WERI-Rb-1 (cell line): ENCODE measurements at regions not wholly inside any gene's neighbourhood (a gene's known extent, or its start where the extent isn't known, plus 50 kb on each side); places are given as distances from the start of the nearest gene placed in this dataset.

ENCODE experiments used
- DNase-seq: peaks from one replicate; pipeline ENCODE4 v3.0.0-alpha.2; 2020
- H3K27ac ChIP-seq: fragments of 250-450 bp; sonication (Bioruptor Pico); 2 replicates; pipeline ENCODE4 v1.5.1; 2020; ENCODE audit warnings: mild to moderate bottlenecking, moderate library complexity
- H3K27me3 ChIP-seq: fragments of 250-450 bp; sonication (Bioruptor Pico); 2 replicates; pipeline ENCODE4 v1.5.1; 2021; ENCODE audit warnings: mild to moderate bottlenecking, low read depth, moderate library complexity; ENCODE audit not compliant: insufficient read depth, severe bottlenecking
- H3K36me3 ChIP-seq: fragments of 250-450 bp; sonication (Bioruptor Pico); 2 replicates; pipeline ENCODE4 v1.5.1; 2020; ENCODE audit warnings: mild to moderate bottlenecking, moderate library complexity
- H3K4me3 ChIP-seq: 2 replicates; pipeline ENCODE4 v1.5.1; 2011; ENCODE audit warnings: low read depth, mild to moderate bottlenecking, control low read depth, low read length
- H3K9me3 ChIP-seq: fragments of 250-450 bp; sonication (Bioruptor Pico); 2 replicates; pipeline ENCODE4 v1.5.1; 2021; ENCODE audit warnings: mild to moderate bottlenecking, moderate library complexity; ENCODE audit not compliant: severe bottlenecking
- TF ChIP-seq, protein P1 (sequence below): IDR thresholded peaks from 2 replicates; pipeline ENCODE4 v1.5.1; 2011; ENCODE audit warnings: low read depth, mild to moderate bottlenecking, control low read depth, inconsistent platforms, low read length

DNA sequence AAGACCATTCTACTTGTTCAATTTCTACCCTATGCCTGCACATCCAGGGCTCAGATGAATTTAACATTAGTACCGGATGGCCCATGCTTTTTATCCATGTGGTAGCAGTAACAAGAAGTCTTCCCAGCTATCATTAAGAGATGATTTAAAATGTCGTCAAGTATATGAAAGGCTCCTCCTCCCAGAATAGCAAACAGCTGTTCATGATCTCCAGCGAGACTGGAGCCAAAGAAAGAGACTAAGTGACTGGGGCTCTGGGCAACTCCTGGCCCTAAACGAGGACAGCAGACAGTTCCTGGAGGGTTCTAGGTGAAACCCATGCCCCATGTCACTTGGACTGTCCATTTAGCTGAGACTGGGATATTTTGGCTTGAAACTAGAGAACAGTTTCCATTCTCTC lies 160.8 kb downstream of the CDC5L start:
- Histone ChIP-seq H3K9me3 (peaks cover 6% of the 10 kb centered on the region), H3K36me3 (no peaks in the 10 kb centered on the region), H3K27me3 (no peaks in the 10 kb centered on the region), H3K27ac (no peak overlapping the region), H3K4me3 (no peak overlapping the region)
- TF ChIP-seq, protein P1, sequence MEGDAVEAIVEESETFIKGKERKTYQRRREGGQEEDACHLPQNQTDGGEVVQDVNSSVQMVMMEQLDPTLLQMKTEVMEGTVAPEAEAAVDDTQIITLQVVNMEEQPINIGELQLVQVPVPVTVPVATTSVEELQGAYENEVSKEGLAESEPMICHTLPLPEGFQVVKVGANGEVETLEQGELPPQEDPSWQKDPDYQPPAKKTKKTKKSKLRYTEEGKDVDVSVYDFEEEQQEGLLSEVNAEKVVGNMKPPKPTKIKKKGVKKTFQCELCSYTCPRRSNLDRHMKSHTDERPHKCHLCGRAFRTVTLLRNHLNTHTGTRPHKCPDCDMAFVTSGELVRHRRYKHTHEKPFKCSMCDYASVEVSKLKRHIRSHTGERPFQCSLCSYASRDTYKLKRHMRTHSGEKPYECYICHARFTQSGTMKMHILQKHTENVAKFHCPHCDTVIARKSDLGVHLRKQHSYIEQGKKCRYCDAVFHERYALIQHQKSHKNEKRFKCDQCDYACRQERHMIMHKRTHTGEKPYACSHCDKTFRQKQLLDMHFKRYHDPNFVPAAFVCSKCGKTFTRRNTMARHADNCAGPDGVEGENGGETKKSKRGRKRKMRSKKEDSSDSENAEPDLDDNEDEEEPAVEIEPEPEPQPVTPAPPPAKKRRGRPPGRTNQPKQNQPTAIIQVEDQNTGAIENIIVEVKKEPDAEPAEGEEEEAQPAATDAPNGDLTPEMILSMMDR: no peak
- no peak for DNase-seq

DNA sequence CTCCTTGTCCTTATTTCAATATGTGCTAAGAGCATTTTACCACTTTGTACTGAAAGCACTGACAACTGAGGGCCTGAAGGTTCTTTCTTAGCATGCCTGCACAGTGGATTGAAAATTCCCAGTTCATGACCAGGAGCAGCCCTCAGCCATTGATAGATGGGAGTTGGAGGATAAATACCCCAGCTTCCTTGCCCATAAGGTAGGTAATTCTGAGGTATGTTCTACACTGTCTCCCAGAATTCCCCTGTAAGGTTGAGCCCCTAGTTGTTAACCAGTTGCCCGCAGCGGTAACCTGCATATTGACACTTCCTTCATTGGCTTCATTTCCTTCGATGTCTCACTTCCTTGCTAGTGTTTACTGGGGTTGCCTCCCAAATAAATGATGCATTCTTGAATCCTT lies 162.0 kb downstream of the CDC5L start:
- Histone ChIP-seq H3K36me3 (no peaks in the 10 kb centered on the region), H3K9me3 (peaks cover 6% of the 10 kb centered on the region), H3K27me3 (no peaks in the 10 kb centered on the region), H3K27ac (no peak overlapping the region), H3K4me3 (no peak overlapping the region)
- TF ChIP-seq, protein P1: no peak
- no peak for DNase-seq

DNA sequence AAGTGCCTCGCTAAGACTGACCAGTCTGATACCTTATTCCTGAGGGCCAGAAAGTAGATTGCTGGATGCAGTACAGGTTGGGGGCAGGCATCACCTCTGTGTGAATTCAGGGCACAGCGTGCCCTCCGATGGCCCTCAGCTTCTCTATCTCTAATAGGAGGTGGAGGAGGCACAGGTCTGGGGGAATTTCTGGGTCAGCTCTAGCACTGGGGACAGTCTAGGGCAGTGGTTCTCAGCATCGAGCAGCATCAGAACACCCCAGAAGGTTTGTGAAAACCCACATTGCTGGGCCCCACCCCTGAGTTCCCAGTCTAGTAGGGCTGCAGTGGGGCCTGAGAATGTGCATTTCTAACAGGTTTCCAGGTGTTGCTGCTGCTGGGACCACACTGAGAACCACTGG lies 166.7 kb downstream of the CDC5L start:
- Histone ChIP-seq H3K9me3 (peaks cover 6% of the 10 kb centered on the region), H3K36me3 (no peaks in the 10 kb centered on the region), H3K27ac (no peak overlapping the region), H3K27me3 (no peaks in the 10 kb centered on the region), H3K4me3 (no peak overlapping the region)
- DNase-seq: no peak
- TF ChIP-seq, protein P1: no peak

DNA sequence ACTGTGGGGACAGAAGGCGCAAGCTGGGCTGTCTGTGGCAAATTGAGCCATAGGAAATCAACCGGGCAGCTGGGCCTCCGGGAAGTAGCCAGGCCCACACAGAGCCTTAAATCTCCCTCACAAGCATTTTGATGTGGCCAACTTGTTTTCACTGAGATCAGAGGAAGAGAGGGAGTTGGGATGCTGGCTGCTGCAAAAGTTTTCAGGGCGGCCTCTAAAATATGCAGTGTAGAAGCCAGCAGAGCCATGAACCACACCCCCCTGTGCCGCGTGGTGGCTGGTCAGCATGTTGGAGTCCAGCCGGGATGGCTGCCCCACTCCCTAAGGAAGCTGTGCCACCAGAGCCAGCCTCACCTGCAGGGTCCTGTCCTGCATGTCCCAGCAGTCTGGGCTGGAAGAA lies 167.4 kb downstream of the CDC5L start:
- H3K9me3 ChIP-seq: no peaks in the 10 kb centered on the region
- no peak for DNase-seq
- TF ChIP-seq, protein P1: no peak
- no peaks in the 10 kb centered on the region for H3K27me3 ChIP-seq
- H3K27ac ChIP-seq: no peak overlapping the region
- H3K36me3 ChIP-seq: no peaks in the 10 kb centered on the region
- no peak overlapping the region for H3K4me3 ChIP-seq

DNA sequence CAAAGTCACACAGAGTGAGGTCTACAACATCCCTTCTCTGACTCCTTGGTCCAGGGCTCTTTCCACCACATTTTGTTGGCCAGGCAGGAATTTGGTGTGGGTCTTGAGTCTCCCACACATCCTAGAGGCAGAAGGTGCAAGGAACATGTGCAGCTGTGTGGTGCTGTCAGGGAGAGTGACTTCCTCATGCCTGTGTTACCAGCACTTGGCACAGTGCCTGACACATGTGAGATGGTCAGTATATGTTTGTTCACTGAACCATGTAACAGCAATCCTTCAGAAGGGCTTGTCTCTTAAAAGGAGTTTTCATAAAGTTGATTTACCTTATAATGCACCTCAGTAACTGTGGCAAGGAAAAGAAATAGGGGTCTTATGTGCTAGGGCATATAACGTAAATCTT lies 168.5 kb downstream of the CDC5L start:
- DNase-seq: no peak
- Histone ChIP-seq H3K27me3 (no peaks in the 10 kb centered on the region), H3K4me3 (no peak overlapping the region), H3K27ac (no peak overlapping the region), H3K9me3 (no peaks in the 10 kb centered on the region), H3K36me3 (no peaks in the 10 kb centered on the region)
- TF ChIP-seq, protein P1: no peak

DNA sequence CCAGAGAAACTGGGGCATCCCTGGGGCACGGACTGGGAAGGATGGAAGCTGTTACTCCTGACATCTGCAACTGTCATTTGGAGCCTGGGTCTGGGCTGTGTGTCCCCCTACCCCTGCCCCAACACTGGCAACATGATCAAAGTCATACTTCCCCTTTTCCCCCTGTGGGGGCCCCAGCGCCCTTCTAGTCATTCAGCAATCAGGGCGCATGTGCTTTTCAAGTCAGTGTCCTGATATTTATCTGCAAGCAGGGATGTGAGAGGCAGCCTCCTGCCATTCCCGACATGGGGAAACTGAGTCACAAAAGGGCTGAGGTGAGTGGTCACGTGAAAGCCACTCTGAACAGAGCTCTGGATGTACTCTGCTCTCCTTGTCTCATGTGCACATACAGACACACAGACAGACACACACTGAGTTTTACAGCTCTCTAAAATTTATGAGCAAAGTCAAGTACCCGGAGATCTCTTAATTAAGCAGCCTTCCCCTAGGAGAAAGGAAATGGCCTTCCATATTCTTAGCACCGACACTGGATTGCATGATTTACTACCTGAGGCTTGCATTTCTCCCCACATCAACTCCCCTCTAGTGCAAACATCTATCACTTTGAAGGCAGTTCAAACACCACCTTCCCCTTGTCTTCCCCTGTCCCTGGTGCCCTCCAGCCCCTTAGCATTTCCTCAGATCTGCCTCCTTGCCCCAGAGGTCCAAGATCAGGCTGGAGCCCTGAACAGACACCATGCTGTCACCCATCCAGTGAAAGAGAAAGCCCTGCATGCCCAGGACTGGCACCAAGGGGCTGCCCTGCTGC lies 170.7 kb downstream of the CDC5L start:
- TF ChIP-seq, protein P1: no peak
- no peak for DNase-seq

More for the DNA sequence above, 170.7 kb downstream of the CDC5L start:
- Histone ChIP-seq H3K27ac (no peak overlapping the region), H3K27me3 (no peaks in the 10 kb centered on the region), H3K36me3 (no peaks in the 10 kb centered on the region), H3K9me3 (no peaks in the 10 kb centered on the region), H3K4me3 (no peak overlapping the region)
